Neural progenitor cell (in vitro differentiated cells): ENCODE measurements at regions not wholly inside any gene's neighbourhood (a gene's known extent, or its start where the extent isn't known, plus 50 kb on each side); places are given as distances from the start of the nearest gene placed in this dataset.

Experiments
- DNase-seq: peaks from one replicate; pipeline ENCODE4 v3.0.0-alpha.2; 2016; ENCODE audit warnings: low spot score
- H2AFZ ChIP-seq: fragments of 200-600 bp; sonication (generic); replicated peaks from 2 replicates; pipeline ENCODE4 v1.6.1; 2016; ENCODE audit warnings: antibody characterized with exemption
- H3F3A ChIP-seq: fragments of 200-600 bp; sonication (generic); 2 replicates; pipeline ENCODE4 v1.6.1; 2016; ENCODE audit warnings: antibody characterized with exemption, low read depth
- H3K27ac ChIP-seq: fragments of 200-600 bp; sonication (generic); 2 replicates; pipeline ENCODE4 v1.5.1; 2016; ENCODE audit warnings: mild to moderate bottlenecking
- H3K27me3 ChIP-seq: fragments of 200-600 bp; sonication (generic); 2 replicates; pipeline ENCODE4 v1.6.1; 2016; ENCODE audit warnings: mild to moderate bottlenecking, moderate library complexity
- H3K36me3 ChIP-seq: fragments of 200-600 bp; sonication (generic); 2 replicates; pipeline ENCODE4 v1.5.1; 2016
- H3K4me1 ChIP-seq: fragments of 200-600 bp; sonication (generic); 2 replicates; pipeline ENCODE4 v1.6.1; 2016; ENCODE audit warnings: mixed run types
- H3K4me2 ChIP-seq: fragments of 200-600 bp; sonication (generic); 2 replicates; pipeline ENCODE4 v1.6.1; 2016
- H3K4me3 ChIP-seq: fragments of 200-600 bp; sonication (generic); 2 replicates; pipeline ENCODE4 v1.5.1; 2016
- H3K79me2 ChIP-seq: fragments of 200-600 bp; sonication (generic); 2 replicates; pipeline ENCODE4 v1.6.1; 2016; ENCODE audit warnings: low read depth
- H3K9ac ChIP-seq: fragments of 200-600 bp; sonication (generic); 2 replicates; pipeline ENCODE4 v1.6.1; 2016
- H3K9me3 ChIP-seq: fragments of 200-600 bp; sonication (generic); 2 replicates; pipeline ENCODE4 v1.5.1; 2016; ENCODE audit warnings: low read depth
- H4K20me1 ChIP-seq: fragments of 200-600 bp; sonication (generic); 2 replicates; pipeline ENCODE4 v1.6.1; 2016; ENCODE audit warnings: low read depth
- H3K27ac Mint-ChIP-seq: 3 replicates; pipeline ENCODE4 v1.8.0; 2021; ENCODE audit warnings: mixed read lengths
- H3K27me3 Mint-ChIP-seq: 2 replicates; pipeline ENCODE4 v1.8.0; 2022; ENCODE audit warnings: low read depth, mild to moderate bottlenecking, inconsistent platforms, moderate library complexity, mixed read lengths; ENCODE audit not compliant: insufficient read depth
- H3K36me3 Mint-ChIP-seq: 3 replicates; pipeline ENCODE4 v1.8.0; 2021; ENCODE audit warnings: mixed read lengths
- H3K4me1 Mint-ChIP-seq: 3 replicates; pipeline ENCODE4 v1.8.0; 2021; ENCODE audit warnings: mixed read lengths
- H3K4me3 Mint-ChIP-seq: 3 replicates; pipeline ENCODE4 v1.8.0; 2021; ENCODE audit warnings: mild to moderate bottlenecking, moderate library complexity, mixed read lengths
- H3K9me3 Mint-ChIP-seq: 3 replicates; pipeline ENCODE4 v1.8.0; 2020; ENCODE audit warnings: mixed read lengths
- EZH2 ChIP-seq: fragments of 200-600 bp; sonication (generic); IDR thresholded peaks from 2 replicates; pipeline ENCODE4 v1.6.1; 2017; ENCODE audit warnings: antibody characterized with exemption, mild to moderate bottlenecking, moderate library complexity
- EZH2phosphoT487 ChIP-seq: fragments of 200-600 bp; sonication (generic); IDR thresholded peaks from 2 replicates; pipeline ENCODE4 v1.6.1; 2017; ENCODE audit warnings: antibody characterized with exemption
- TF ChIP-seq, protein P1 (sequence below): fragments of 200-600 bp; sonication (generic); IDR thresholded peaks from 2 replicates; pipeline ENCODE4 v1.5.1; 2017; ENCODE audit warnings: antibody characterized with exemption, mild to moderate bottlenecking

DNA sequence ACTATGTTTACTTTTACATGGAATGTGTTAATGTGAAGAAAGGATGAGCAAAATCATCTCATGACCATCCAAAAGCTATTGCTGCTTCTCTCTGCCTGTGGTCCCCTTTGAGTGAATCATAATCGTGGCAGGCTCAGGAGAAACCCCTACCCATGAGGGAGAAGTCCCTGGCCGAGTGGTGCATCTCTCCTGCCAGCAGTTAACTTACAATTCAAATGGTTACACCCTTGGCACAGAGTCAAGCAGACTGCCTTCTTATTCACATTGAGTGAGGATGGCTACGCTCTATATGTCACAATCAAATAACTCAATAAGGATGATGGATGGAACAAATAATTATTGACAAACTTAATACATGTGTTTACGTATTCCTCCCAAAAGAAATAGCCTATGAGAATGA, 179.1 kb downstream of the FGF1 start:
- TF ChIP-seq, protein P1, sequence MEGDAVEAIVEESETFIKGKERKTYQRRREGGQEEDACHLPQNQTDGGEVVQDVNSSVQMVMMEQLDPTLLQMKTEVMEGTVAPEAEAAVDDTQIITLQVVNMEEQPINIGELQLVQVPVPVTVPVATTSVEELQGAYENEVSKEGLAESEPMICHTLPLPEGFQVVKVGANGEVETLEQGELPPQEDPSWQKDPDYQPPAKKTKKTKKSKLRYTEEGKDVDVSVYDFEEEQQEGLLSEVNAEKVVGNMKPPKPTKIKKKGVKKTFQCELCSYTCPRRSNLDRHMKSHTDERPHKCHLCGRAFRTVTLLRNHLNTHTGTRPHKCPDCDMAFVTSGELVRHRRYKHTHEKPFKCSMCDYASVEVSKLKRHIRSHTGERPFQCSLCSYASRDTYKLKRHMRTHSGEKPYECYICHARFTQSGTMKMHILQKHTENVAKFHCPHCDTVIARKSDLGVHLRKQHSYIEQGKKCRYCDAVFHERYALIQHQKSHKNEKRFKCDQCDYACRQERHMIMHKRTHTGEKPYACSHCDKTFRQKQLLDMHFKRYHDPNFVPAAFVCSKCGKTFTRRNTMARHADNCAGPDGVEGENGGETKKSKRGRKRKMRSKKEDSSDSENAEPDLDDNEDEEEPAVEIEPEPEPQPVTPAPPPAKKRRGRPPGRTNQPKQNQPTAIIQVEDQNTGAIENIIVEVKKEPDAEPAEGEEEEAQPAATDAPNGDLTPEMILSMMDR: no peak
- TF ChIP-seq EZH2phosphoT487 (no peak), EZH2 (no peak)
- peaks cover 9% of the 10 kb centered on the region for H3K27me3 ChIP-seq
- peaks cover 5% of the 10 kb centered on the region for H3K4me1 ChIP-seq
- H3K4me3 ChIP-seq: no peak overlapping the region
- no peaks in the 10 kb centered on the region for H3F3A ChIP-seq
- Mint-ChIP-seq H3K9me3 (no peaks in the 10 kb centered on the region), H3K4me3 (no peak overlapping the region), H3K36me3 (peaks cover 2% of the 10 kb centered on the region), H3K27me3 (peaks cover 5% of the 10 kb centered on the region), H3K27ac (no peak overlapping the region), H3K4me1 (peaks cover 35% of the 10 kb centered on the region)
- H3K36me3 ChIP-seq: no peaks in the 10 kb centered on the region
- no peak for DNase-seq
- no peak overlapping the region for H2AFZ ChIP-seq
- H3K4me2 ChIP-seq: no peak overlapping the region
- H3K9me3 ChIP-seq: no peaks in the 10 kb centered on the region
- H3K79me2 ChIP-seq: no peaks in the 10 kb centered on the region
- H3K27ac ChIP-seq: no peak overlapping the region
- H3K9ac ChIP-seq: no peak overlapping the region
- H4K20me1 ChIP-seq: no peaks in the 10 kb centered on the region

DNA sequence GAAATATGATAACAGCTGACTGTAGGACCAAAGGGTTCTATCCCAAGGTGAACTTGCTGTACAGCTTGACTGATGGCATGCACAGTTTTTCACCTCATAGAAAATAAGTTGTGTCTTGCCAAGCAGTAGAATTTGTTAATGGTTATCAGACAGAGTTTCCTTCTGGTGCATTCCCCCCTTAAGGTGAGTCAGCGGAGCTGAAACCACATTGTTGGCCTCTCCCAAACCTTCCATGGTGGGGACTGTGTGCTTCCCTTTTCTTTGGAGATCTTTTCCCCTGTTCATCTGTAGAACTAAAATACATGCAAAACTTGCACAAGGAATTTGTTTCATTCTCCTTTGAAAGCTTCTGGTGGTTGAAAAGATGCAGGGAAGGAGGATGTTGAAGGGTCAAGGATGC, 179.8 kb downstream of the FGF1 start:
- Mint-ChIP-seq H3K27me3 (peaks cover 5% of the 10 kb centered on the region), H3K4me3 (no peak overlapping the region), H3K9me3 (no peaks in the 10 kb centered on the region), H3K36me3 (peaks cover 2% of the 10 kb centered on the region), H3K27ac (no peak overlapping the region), H3K4me1 (peaks cover 30% of the 10 kb centered on the region)
- Histone ChIP-seq H3K27ac (no peak overlapping the region), H3K79me2 (no peaks in the 10 kb centered on the region), H2AFZ (no peak overlapping the region), H3K4me3 (no peak overlapping the region), H4K20me1 (no peaks in the 10 kb centered on the region), H3K4me1 (peaks cover 5% of the 10 kb centered on the region), H3K27me3 (peaks cover 11% of the 10 kb centered on the region), H3K9me3 (no peaks in the 10 kb centered on the region), H3F3A (no peaks in the 10 kb centered on the region), H3K9ac (no peak overlapping the region), H3K36me3 (no peaks in the 10 kb centered on the region), H3K4me2 (no peak overlapping the region)
- DNase-seq: no peak
- TF ChIP-seq, protein P1: no peak

DNA sequence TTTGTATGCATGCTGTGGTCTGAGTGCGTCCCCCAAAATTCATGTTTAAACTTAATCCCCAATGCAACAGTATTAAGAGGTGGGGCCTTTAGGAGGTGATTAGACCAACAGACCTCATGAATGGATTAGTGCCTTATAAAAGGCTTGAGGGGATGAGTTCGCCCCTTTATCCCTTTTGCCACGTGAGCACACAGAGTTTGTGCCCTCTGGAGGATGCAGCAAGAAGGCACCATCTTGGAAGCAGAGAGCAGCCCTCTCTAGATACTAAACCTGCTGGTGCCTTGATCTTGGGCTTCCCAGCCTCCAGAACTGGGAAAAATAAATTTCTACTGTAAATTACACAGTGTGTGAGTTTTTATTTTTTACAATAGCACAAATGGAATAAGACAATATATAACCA, 177.1 kb upstream of the SPRY4 start:
- peaks cover 26% of the 10 kb centered on the region for H3K27me3 ChIP-seq
- H3K9ac ChIP-seq: no peak overlapping the region
- no peaks in the 10 kb centered on the region for H3K4me1 ChIP-seq
- peaks cover 14% of the 10 kb centered on the region for H3K27me3 Mint-ChIP-seq
- no peak overlapping the region for H3K27ac Mint-ChIP-seq
- no peaks in the 10 kb centered on the region for H3K79me2 ChIP-seq
- H3K9me3 Mint-ChIP-seq: peaks cover 3% of the 10 kb centered on the region
- H3K36me3 Mint-ChIP-seq: peaks cover 2% of the 10 kb centered on the region
- DNase-seq: peak; percentile 64
- no peaks in the 10 kb centered on the region for H3K36me3 ChIP-seq
- no peak for TF ChIP-seq EZH2
- TF ChIP-seq, protein P1: peak; percentile 52
- no peak overlapping the region for H2AFZ ChIP-seq
- no peak overlapping the region for H3K4me2 ChIP-seq
- peaks cover 33% of the 10 kb centered on the region for H3K4me1 Mint-ChIP-seq
- H3K4me3 Mint-ChIP-seq: no peak overlapping the region
- H4K20me1 ChIP-seq: no peaks in the 10 kb centered on the region
- H3F3A ChIP-seq: no peaks in the 10 kb centered on the region
- no peak overlapping the region for H3K27ac ChIP-seq
- H3K4me3 ChIP-seq: no peak overlapping the region
- no peaks in the 10 kb centered on the region for H3K9me3 ChIP-seq
